OCI-LY1 (cell line): ENCODE measurements at regions not wholly inside any gene's neighbourhood (a gene's known extent, or its start where the extent isn't known, plus 50 kb on each side); places are given as distances from the start of the nearest gene placed in this dataset.

ENCODE experiments used
- H2AFZ ChIP-seq: fragments of 200-600 bp; sonication (generic), shearing (Covaris generic); 2 replicates; pipeline ENCODE4 v1.6.0; 2014; ENCODE audit warnings: antibody characterized with exemption, mild to moderate bottlenecking, low read length
- H3F3A ChIP-seq: fragments of 200-600 bp; sonication (generic), shearing (Covaris generic); 2 replicates; pipeline ENCODE4 v1.6.0; 2014; ENCODE audit warnings: mild to moderate bottlenecking, antibody characterized with exemption, low read length, moderate library complexity; ENCODE audit not compliant: insufficient read depth
- H3K27ac ChIP-seq: fragments of 200-600 bp; sonication (generic); 2 replicates; pipeline ENCODE4 v1.5.1; 2014; ENCODE audit warnings: low read length, mixed run types, mild to moderate bottlenecking, low read depth; ENCODE audit not compliant: poor library complexity, severe bottlenecking
- H3K27me3 ChIP-seq: fragments of 200-600 bp; sonication (generic); 2 replicates; pipeline ENCODE4 v1.6.0; 2014; ENCODE audit warnings: antibody characterized with exemption, mild to moderate bottlenecking, low read length, moderate library complexity; ENCODE audit not compliant: insufficient read depth
- H3K36me3 ChIP-seq: fragments of 200-600 bp; sonication (generic); 2 replicates; pipeline ENCODE4 v1.6.1; 2014; ENCODE audit warnings: mild to moderate bottlenecking, antibody characterized with exemption, low read length, moderate library complexity, mixed read lengths; ENCODE audit not compliant: insufficient read depth
- H3K4me1 ChIP-seq: fragments of 200-600 bp; sonication (generic); 2 replicates; pipeline ENCODE4 v1.5.1; 2014; ENCODE audit warnings: mild to moderate bottlenecking, low read length, moderate library complexity; ENCODE audit not compliant: insufficient read depth, severe bottlenecking
- H3K4me2 ChIP-seq: fragments of 200-600 bp; sonication (generic), shearing (Covaris generic); 2 replicates; pipeline ENCODE4 v1.6.1; 2014; ENCODE audit warnings: low read length
- H3K4me3 ChIP-seq: fragments of 200-600 bp; sonication (generic); 2 replicates; pipeline ENCODE4 v1.5.1; 2014; ENCODE audit warnings: low read length, low read depth, mild to moderate bottlenecking, mixed read lengths; ENCODE audit not compliant: poor library complexity, severe bottlenecking
- H3K79me2 ChIP-seq: fragments of 200-600 bp; shearing (Covaris generic); 2 replicates; pipeline ENCODE4 v1.6.1; 2016; ENCODE audit warnings: mixed run types, low read length, mixed read lengths; ENCODE audit not compliant: insufficient read depth
- H3K9ac ChIP-seq: fragments of 200-600 bp; sonication (generic), shearing (Covaris generic); 2 replicates; pipeline ENCODE4 v1.6.1; 2014; ENCODE audit warnings: mild to moderate bottlenecking, low read length, mixed read lengths
- H3K9me2 ChIP-seq: fragments of 200-600 bp; sonication (generic), shearing (Covaris generic); 2 replicates; pipeline ENCODE4 v1.6.1; 2014; ENCODE audit warnings: low read depth, mild to moderate bottlenecking, low read length, mixed read lengths
- H3K9me3 ChIP-seq: fragments of 200-600 bp; shearing (Covaris generic); 2 replicates; pipeline ENCODE4 v1.6.1; 2014; ENCODE audit warnings: low read length, mixed read lengths
- H4K20me1 ChIP-seq: fragments of 200-600 bp; sonication (generic), shearing (Covaris generic); 2 replicates; pipeline ENCODE4 v1.6.0; 2016; ENCODE audit warnings: mild to moderate bottlenecking, low read length; ENCODE audit not compliant: insufficient read depth
- CTCF ChIP-seq: fragments of 200-600 bp; sonication (generic), shearing (Covaris generic); IDR thresholded peaks from 2 replicates; pipeline ENCODE4 v1.5.1; 2017; ENCODE audit warnings: mild to moderate bottlenecking, antibody characterized with exemption, low read length, moderate library complexity, mixed read lengths
- EZH2 ChIP-seq: fragments of 200-600 bp; sonication (generic), shearing (Covaris generic); IDR thresholded peaks from 2 replicates; pipeline ENCODE4 v1.8.0; 2017; ENCODE audit warnings: borderline replicate concordance, mixed run types, mild to moderate bottlenecking, antibody characterized with exemption, low read length, moderate library complexity, mixed read lengths

DNA sequence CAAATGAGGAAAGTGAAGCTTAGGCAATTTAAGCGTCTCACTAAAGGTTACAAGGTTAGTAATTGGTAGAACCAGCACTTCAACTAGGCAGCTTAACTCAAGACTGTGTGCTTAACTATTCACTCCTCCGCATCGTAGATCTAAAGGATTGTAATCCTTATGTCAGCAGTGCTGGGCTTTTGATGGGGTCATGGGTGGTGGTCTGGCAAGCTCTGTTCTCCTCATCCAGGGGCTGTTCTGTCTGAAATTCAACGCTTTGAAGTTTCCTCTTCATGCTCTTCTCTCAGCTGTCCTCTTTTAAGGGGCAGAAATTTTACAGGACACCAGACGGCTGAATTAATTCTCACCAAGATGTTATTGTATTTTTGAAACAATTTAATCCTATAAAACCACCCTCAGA is 165.5 kb upstream of the FAM98A start:
- H3K4me2 ChIP-seq = no peak overlapping the region
- H3K27me3 ChIP-seq = no peaks in the 10 kb centered on the region
- no peaks in the 10 kb centered on the region for H3K79me2 ChIP-seq
- no peaks in the 10 kb centered on the region; the same call in 1 of the 2 replicates for H3K9me2 ChIP-seq
- H3K4me1 ChIP-seq = no peaks in the 10 kb centered on the region
- H3K36me3 ChIP-seq = no peaks in the 10 kb centered on the region
- no peaks in the 10 kb centered on the region for H3F3A ChIP-seq
- no peak overlapping the region for H3K9ac ChIP-seq
- H3K27ac ChIP-seq = no peak overlapping the region
- H3K9me3 ChIP-seq = no peaks in the 10 kb centered on the region
- H4K20me1 ChIP-seq = no peaks in the 10 kb centered on the region
- no peak for TF ChIP-seq EZH2
- TF ChIP-seq CTCF = no peak
- H3K4me3 ChIP-seq = no peak overlapping the region
- no peak overlapping the region for H2AFZ ChIP-seq

DNA sequence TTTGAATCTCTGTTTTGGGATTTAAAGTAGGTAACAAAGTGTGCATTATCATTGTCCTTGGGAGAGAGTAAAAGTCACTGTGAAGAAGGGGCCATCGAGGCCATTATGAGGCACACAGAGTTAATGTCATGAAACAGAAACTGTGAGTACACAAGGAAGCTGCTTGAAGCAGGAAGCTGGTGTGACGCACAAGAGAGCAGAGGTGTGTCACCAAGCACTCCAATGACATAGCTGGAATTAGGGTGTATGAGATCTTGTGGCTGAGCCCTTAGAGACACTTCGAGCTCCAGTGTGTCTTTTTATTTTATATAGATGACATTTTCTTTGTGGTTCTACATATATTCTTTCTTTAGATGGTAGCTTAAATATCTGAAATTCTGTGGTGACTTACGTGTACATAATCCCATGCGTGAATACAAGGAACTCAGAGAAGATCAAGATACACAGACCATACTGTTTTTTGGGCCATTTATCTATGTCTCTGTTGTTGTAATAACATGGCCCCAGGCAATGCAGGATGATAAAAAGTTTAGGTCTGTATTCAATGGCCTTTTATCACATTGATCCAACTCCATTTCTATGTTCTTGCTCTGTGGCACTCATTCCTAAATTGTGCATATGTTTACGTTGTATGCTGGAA is 164.7 kb upstream of the FAM98A start:
- Histone ChIP-seq H3K9me2 (no peaks in the 10 kb centered on the region; the same call in 1 of the 2 replicates), H3K9me3 (no peaks in the 10 kb centered on the region), H3K79me2 (no peaks in the 10 kb centered on the region), H3K27ac (no peak overlapping the region), H3F3A (no peaks in the 10 kb centered on the region), H3K4me3 (no peak overlapping the region), H3K4me2 (no peak overlapping the region), H3K36me3 (no peaks in the 10 kb centered on the region), H3K4me1 (no peaks in the 10 kb centered on the region), H4K20me1 (no peaks in the 10 kb centered on the region), H2AFZ (no peak overlapping the region), H3K9ac (no peak overlapping the region), H3K27me3 (no peaks in the 10 kb centered on the region)
- no peak for TF ChIP-seq EZH2
- TF ChIP-seq CTCF = no peak

GRCh38 chr2:33762636-33763035 is 163.5 kb upstream of the FAM98A start:
- no peaks in the 10 kb centered on the region; the same call in 1 of the 2 replicates for H3K9me2 ChIP-seq
- no peaks in the 10 kb centered on the region for H3K27me3 ChIP-seq
- H3K4me2 ChIP-seq = no peak overlapping the region
- no peaks in the 10 kb centered on the region for H3F3A ChIP-seq
- no peaks in the 10 kb centered on the region for H3K79me2 ChIP-seq
- H3K4me1 ChIP-seq = no peaks in the 10 kb centered on the region
- no peak overlapping the region for H3K27ac ChIP-seq
- H3K9ac ChIP-seq = no peak overlapping the region
- H4K20me1 ChIP-seq = no peaks in the 10 kb centered on the region
- no peak overlapping the region for H2AFZ ChIP-seq
- H3K36me3 ChIP-seq = no peaks in the 10 kb centered on the region
- no peaks in the 10 kb centered on the region for H3K9me3 ChIP-seq
- no peak overlapping the region for H3K4me3 ChIP-seq
- no peak for TF ChIP-seq EZH2
- TF ChIP-seq CTCF = no peak
